Inflammatory macrophage treated with lipopolysaccharide for 1 hour (primary cell): ENCODE measurements at regions not wholly inside any gene's neighbourhood (a gene's known extent, or its start where the extent isn't known, plus 50 kb on each side); places are given as distances from the start of the nearest gene placed in this dataset.

Source experiments
- DNase-seq, 2 donors: peaks; one replicate each; pipeline ENCODE4 v3.0.0-alpha.2; 2020 to 2022

- DNase-seq, result no peak
Observed at GRCh38 chr1:186550832-186551231, 89.9 kb upstream of the PDC start.

- no peak for DNase-seq
Observed at GRCh38 chr1:186541003-186541402, 80.1 kb upstream of the PDC start.

- DNase-seq, result no peak
Observed at GRCh38 chr1:186540521-186540920, 79.6 kb upstream of the PDC start.

- DNase-seq, result peak; percentile 28 to 49
Observed at GRCh38 chr1:186536273-186536890, 75.5 kb upstream of the PDC start.

- no peak for DNase-seq
Observed at GRCh38 chr1:186535388-186536133, 74.6 kb upstream of the PDC start.

GRCh38 chr1:186534401-186534800, 73.5 kb upstream of the PDC start:
- DNase-seq, result no peak

GRCh38 chr1:186532466-186532865, 71.6 kb upstream of the PDC start:
- no peak for DNase-seq

GRCh38 chr1:186531561-186532165, 70.7 kb upstream of the PDC start:
- no peak for DNase-seq

GRCh38 chr1:186530109-186530508, 69.2 kb upstream of the PDC start:
- no peak for DNase-seq

GRCh38 chr1:186519982-186520381, 59.1 kb upstream of the PDC start:
- peak; percentile 7 to 26 for DNase-seq

- no peak for DNase-seq
Observed at GRCh38 chr1:186518822-186519381, 58.0 kb upstream of the PDC start.

- DNase-seq, result no peak
Observed at GRCh38 chr1:186518395-186518794, 57.5 kb upstream of the PDC start.

GRCh38 chr1:186514367-186514766, 53.5 kb upstream of the PDC start:
- DNase-seq, result no peak

GRCh38 chr1:186513526-186513925, 52.6 kb upstream of the PDC start:
- no peak for DNase-seq

GRCh38 chr1:186512698-186513457, 52.0 kb upstream of the PDC start:
- DNase-seq, result no peak

GRCh38 chr1:186511761-186512637, 51.1 kb upstream of the PDC start:
- DNase-seq, result peak; percentile 59 to 61
